HG03521 (cell line): ENCODE measurements at regions not wholly inside any gene's neighbourhood (a gene's known extent, or its start where the extent isn't known, plus 50 kb on each side); places are given as distances from the start of the nearest gene placed in this dataset.

ENCODE experiments used
- ATAC-seq: cut with Tn5 transposase; IDR thresholded peaks from one replicate; pipeline ENCODE4 v1.9.1; 2021; ENCODE audit warnings: mild to moderate bottlenecking, moderate library complexity; ENCODE audit not compliant: unreplicated experiment

GRCh38 chr3:168608926-168609325 lies 513.2 kb upstream of the GOLIM4 start:
- ATAC-seq: no peak

GRCh38 chr3:168604767-168605166 lies 509.0 kb upstream of the GOLIM4 start:
- ATAC-seq: no peak

- ATAC-seq: no peak
Observed at GRCh38 chr3:168598250-168598649, 502.5 kb upstream of the GOLIM4 start.

- ATAC-seq: no peak
Observed at GRCh38 chr3:168596175-168596823, 500.6 kb upstream of the GOLIM4 start.

- ATAC-seq: no peak
Observed at GRCh38 chr3:168591587-168591986, 495.9 kb upstream of the GOLIM4 start.

GRCh38 chr3:168589376-168589775 lies 493.7 kb upstream of the GOLIM4 start:
- ATAC-seq: no peak

GRCh38 chr3:168585544-168585943 lies 489.8 kb upstream of the GOLIM4 start:
- no peak for ATAC-seq

GRCh38 chr3:168583977-168584376 lies 488.3 kb upstream of the GOLIM4 start:
- no peak for ATAC-seq

GRCh38 chr3:168582503-168582902 lies 486.8 kb upstream of the GOLIM4 start:
- no peak for ATAC-seq

GRCh38 chr3:168581771-168582225 lies 486.1 kb upstream of the GOLIM4 start:
- no peak for ATAC-seq

- no peak for ATAC-seq
Observed at GRCh38 chr3:168579010-168579409, 483.3 kb upstream of the GOLIM4 start.

- ATAC-seq: no peak
Observed at GRCh38 chr3:168575750-168576149, 480.0 kb upstream of the GOLIM4 start.

- ATAC-seq: no peak
Observed at GRCh38 chr3:168574455-168575158, 478.9 kb upstream of the GOLIM4 start.

GRCh38 chr3:168570404-168571155 lies 474.9 kb upstream of the GOLIM4 start:
- no peak for ATAC-seq

GRCh38 chr3:168558728-168559411 lies 463.1 kb upstream of the GOLIM4 start:
- no peak for ATAC-seq

GRCh38 chr3:168552251-168552650 lies 456.5 kb upstream of the GOLIM4 start:
- ATAC-seq: no peak

- no peak for ATAC-seq
Observed at GRCh38 chr3:168548719-168549118, 453.0 kb upstream of the GOLIM4 start.

GRCh38 chr3:168546707-168547106 lies 451.0 kb upstream of the GOLIM4 start:
- no peak for ATAC-seq

- ATAC-seq: no peak
Observed at GRCh38 chr3:168545591-168545990, 449.9 kb upstream of the GOLIM4 start.

- no peak for ATAC-seq
Observed at GRCh38 chr3:168544097-168544957, 448.6 kb upstream of the GOLIM4 start.
